Adrenal gland (tissue), 5 donors: ENCODE measurements at regions not wholly inside any gene's neighbourhood (a gene's known extent, or its start where the extent isn't known, plus 50 kb on each side); places are given as distances from the start of the nearest gene placed in this dataset.

ENCODE experiments used
- CTCF ChIP-seq, 6 experiments: fragments of 450-650 bp in 4 of 6; fragments of 200-600 bp in 2 of 6; sonication (generic) in 1 of 6; IDR thresholded peaks; 1 replicate in 5 of 6; 2 replicates in 1 of 6; pipeline versions ENCODE4 v1.5.1 to v1.8.0; 2016 to 2021; ENCODE audit warnings: antibody characterized with exemption in 6 of 6, mild to moderate bottlenecking in 2 of 6, moderate library complexity in 1 of 6
- POLR2A ChIP-seq, 2 donors: fragments of 450-650 bp; IDR thresholded peaks; one replicate each; pipeline ENCODE4 v1.6.1; 2017; ENCODE audit warnings: antibody characterized with exemption in 2 of 2, mild to moderate bottlenecking in 2 of 2, moderate library complexity in 1 of 2
- donor health status: DM: no; HTN: no; CAD: no.

DNA sequence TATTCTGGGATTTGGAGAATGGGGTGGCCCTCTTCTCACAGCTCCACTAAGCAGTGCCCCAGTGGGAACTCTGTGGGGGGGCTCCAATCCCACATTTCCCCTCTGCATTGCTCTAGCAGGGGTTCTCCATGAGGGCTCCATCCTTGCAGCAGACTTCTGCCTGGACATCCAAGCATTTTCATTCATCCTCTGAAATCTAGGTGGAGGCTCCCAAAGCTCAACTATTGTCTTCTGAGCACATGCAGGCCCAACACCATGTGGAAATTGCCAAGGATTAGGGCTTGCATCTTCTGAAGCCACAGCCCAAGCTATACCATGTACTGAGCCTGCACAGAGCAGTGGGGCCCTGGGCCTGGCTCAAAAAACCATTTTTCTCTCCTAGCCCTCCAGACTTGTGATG is 162.4 kb upstream of the CWC22 start:
- TF ChIP-seq POLR2A (IDR thresholded peaks at IDR 0.05): no peak
- TF ChIP-seq CTCF (IDR thresholded peaks at IDR 0.05): no peak
